GM12892 (cell line): ENCODE measurements at regions not wholly inside any gene's neighbourhood (a gene's known extent, or its start where the extent isn't known, plus 50 kb on each side); places are given as distances from the start of the nearest gene placed in this dataset.

Experiments used
- POLR2A ChIP-seq: IDR thresholded peaks from 2 replicates; pipeline ENCODE4 v1.6.1; 2011; ENCODE audit warnings: low read depth, low read length, control low read depth
- POLR2AphosphoS5 ChIP-seq: IDR thresholded peaks from 2 replicates; pipeline ENCODE4 v1.6.1; 2011; ENCODE audit warnings: low read depth, low read length, control low read depth

GRCh38 chr5:159821461-159821940 lies 94.8 kb upstream of the ADRA1B start:
- TF ChIP-seq POLR2A = no peak
- TF ChIP-seq POLR2AphosphoS5 = no peak
